Pancreas (tissue), 10 donors: ENCODE measurements at regions not wholly inside any gene's neighbourhood (a gene's known extent, or its start where the extent isn't known, plus 50 kb on each side); places are given as distances from the start of the nearest gene placed in this dataset.

Experiments used
- ATAC-seq, 4 donors: fragments of 200-7000 bp; cut with Tn5 transposase; one replicate each; pipeline versions ENCODE4 v1.8.0 to v1.9.1; 2020; ENCODE audit warnings: mild to moderate bottlenecking in 4 of 4, moderate library complexity in 4 of 4
- DNase-seq, 6 donors: peaks; one replicate each; pipeline ENCODE4 v3.0.0-alpha.2; 2020
- FAIRE-seq: peaks from 2 replicates; lab custom pipeline; 2012; peaks lifted over from hg19 to GRCh38; lab: Jason Lieb, UNC
- H3K27ac ChIP-seq, 4 donors: fragments of 200-600 bp; sonication (generic); 1 replicate in 3 of 4; 2 replicates in 1 of 4; pipeline versions ENCODE4 v1.5.0 to v1.8.0; 2020
- H3K27me3 ChIP-seq, 4 donors: fragments of 200-600 bp; one replicate each; pipeline ENCODE4 v1.8.0; 2021
- H3K36me3 ChIP-seq, 3 donors: fragments of 200-600 bp; sonication (generic) in 1 of 3; one replicate each; pipeline versions ENCODE4 v1.5.0 to v1.8.0; 2020 to 2021
- H3K4me1 ChIP-seq, 3 donors: fragments of 200-600 bp; one replicate each; pipeline ENCODE4 v1.8.0; 2021
- H3K4me3 ChIP-seq, 4 donors: fragments of 200-600 bp; sonication (generic) in 2 of 4; one replicate each; pipeline versions ENCODE4 v1.5.0 to v1.8.0; 2020 to 2021
- H3K9me3 ChIP-seq, 4 donors: fragments of 200-600 bp; one replicate each; pipeline ENCODE4 v1.8.0; 2021
- WGBS, 2 donors: extraction: QIAGEN DNeasy Blood & Tissue Kit; methylation state at CpG; one replicate each; pipeline ENCODE4 v1.1.7; 2013; 5-methylcytosine and 5-hydroxymethylcytosine counted together
- intact Hi-C, 3 donors: fragments of 100-400 bp; cut with DNase I; formaldehyde crosslinking; loops; one replicate each; pipeline versions ENCODE4 v1.11.1 to v1.14.2; 2022
- TF ChIP-seq, protein P1 (sequence below), 4 donors: fragments of 200-600 bp; sonication (generic) in 3 of 4; IDR thresholded peaks; one replicate each; pipeline versions ENCODE4 v1.5.0 to v1.8.0; 2021; ENCODE audit warnings: antibody characterized with exemption in 4 of 4
- donor health status: healthy with polysubstance abuse.
- donor health status: DM: no; HTN: no; CAD: no; lungs with moderate emphysema.
- donor health status: DM: no; HTN: no; CAD: no.
- donor health status: control.
- donor health status: control.
- donor health status: Bipolar disorder and iron deficiency.
- donor health status: DM: yes; HTN: yes; CAD: no.
- donor health status: DM: no; HTN: no; CAD: no.
- donor health status: DM: no; HTN: no; CAD: no.
- donor health status: DM: yes; HTN: yes; CAD: no.

DNA sequence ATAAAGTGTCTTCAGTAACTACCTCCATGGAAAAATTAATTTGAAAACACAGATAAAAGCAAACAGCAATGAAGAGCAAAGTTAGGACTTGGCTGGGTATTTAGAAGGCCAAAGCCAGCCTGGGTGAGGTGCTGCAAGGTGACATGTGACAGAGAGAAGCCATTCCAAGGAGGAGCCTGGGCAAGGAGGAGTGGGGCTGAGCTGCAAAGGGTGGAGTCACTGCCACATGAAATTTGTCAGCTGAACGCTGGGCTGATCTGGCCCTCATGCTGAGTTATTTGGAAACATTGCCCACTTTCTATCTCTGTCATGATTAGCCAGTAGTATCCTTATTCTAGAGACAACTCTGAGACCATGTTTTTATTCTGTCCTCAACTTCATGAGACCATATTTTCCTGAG lies 76.3 kb downstream of the PERP start:
- Histone ChIP-seq H3K9me3 (no peaks in the 10 kb centered on the region), H3K27me3 (no peaks in the 10 kb centered on the region), H3K4me1 (peaks cover 0 to 6% (median 0%) of the 10 kb centered on the region in 3 donors), H3K36me3 (no peaks in the 10 kb centered on the region), H3K27ac (no peak overlapping the region), H3K4me3 (no peak overlapping the region)
- FAIRE-seq (no peak), DNase-seq (no peak), ATAC-seq (no peak)
- intact Hi-C loops, result no loop called here
- TF ChIP-seq, protein P1, sequence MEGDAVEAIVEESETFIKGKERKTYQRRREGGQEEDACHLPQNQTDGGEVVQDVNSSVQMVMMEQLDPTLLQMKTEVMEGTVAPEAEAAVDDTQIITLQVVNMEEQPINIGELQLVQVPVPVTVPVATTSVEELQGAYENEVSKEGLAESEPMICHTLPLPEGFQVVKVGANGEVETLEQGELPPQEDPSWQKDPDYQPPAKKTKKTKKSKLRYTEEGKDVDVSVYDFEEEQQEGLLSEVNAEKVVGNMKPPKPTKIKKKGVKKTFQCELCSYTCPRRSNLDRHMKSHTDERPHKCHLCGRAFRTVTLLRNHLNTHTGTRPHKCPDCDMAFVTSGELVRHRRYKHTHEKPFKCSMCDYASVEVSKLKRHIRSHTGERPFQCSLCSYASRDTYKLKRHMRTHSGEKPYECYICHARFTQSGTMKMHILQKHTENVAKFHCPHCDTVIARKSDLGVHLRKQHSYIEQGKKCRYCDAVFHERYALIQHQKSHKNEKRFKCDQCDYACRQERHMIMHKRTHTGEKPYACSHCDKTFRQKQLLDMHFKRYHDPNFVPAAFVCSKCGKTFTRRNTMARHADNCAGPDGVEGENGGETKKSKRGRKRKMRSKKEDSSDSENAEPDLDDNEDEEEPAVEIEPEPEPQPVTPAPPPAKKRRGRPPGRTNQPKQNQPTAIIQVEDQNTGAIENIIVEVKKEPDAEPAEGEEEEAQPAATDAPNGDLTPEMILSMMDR (IDR thresholded peaks at IDR 0.05), result no peak
- 50 to 60% methylated on average over 1 of the region's 1 CpG for WGBS, 2 donors

DNA sequence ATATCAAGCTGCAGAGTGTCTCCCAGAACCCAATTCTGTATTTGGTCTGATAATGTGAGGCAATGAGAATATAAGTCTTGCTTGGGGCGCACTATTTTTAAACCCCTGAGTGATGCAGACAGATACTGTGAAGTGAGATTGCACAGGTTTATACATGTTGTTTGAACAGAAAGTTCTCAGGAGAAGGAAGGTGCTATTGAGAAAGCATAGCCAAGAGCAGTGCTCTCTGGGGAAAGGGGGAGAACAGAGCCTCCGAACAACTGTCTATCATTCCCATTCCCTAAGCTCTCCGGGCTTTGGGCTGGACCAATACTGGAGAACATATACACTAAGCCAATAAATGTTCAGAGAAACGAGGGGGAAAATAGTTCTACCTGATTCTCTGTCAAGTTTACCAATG lies 75.8 kb downstream of the PERP start:
- DNase-seq, result no peak
- H3K36me3 ChIP-seq, result no peaks in the 10 kb centered on the region
- H3K4me3 ChIP-seq, result no peak overlapping the region
- ATAC-seq, result no peak
- no peak for FAIRE-seq
- TF ChIP-seq, protein P1 (IDR thresholded peaks at IDR 0.05), result no peak
- 73 to 76% methylated on average over 4 of the region's 4 CpGs for WGBS, 2 donors
- H3K27me3 ChIP-seq, result no peaks in the 10 kb centered on the region
- peaks cover 0 to 5% (median 0%) of the 10 kb centered on the region in 3 donors for H3K4me1 ChIP-seq
- intact Hi-C loops, result no loop called here
- H3K27ac ChIP-seq, result no peak overlapping the region
- no peaks in the 10 kb centered on the region for H3K9me3 ChIP-seq

DNA sequence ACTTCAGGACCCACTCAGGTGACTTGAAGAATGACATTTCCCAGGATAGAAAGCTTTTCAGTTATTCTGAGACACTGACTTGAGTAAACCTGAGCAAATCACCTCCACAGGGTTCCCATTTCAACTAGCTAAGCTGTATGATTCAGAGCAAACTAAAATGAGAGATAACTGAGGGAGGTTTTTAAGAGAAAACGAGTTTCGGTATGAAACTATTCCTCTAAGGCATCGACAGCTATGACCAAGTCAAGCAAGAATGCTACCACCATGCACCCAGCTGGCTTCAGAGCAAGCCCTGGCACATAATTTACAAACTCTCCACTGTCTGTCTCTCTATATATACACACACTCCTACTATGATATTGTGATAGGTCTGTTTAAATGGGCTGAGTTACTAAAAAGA lies 75.4 kb downstream of the PERP start:
- no peak overlapping the region for H3K27ac ChIP-seq
- no peaks in the 10 kb centered on the region for H3K36me3 ChIP-seq
- no peaks in the 10 kb centered on the region for H3K9me3 ChIP-seq
- no peaks in the 10 kb centered on the region for H3K27me3 ChIP-seq
- FAIRE-seq (no peak), ATAC-seq (no peak), DNase-seq (no peak)
- 68 to 91% methylated on average over 3 of the region's 3 CpGs for WGBS, 2 donors
- H3K4me3 ChIP-seq, result no peak overlapping the region
- TF ChIP-seq, protein P1 (IDR thresholded peaks at IDR 0.05), result no peak
- intact Hi-C loops, result no loop called here
- peaks cover 0 to 1% (median 0%) of the 10 kb centered on the region in 3 donors for H3K4me1 ChIP-seq

DNA sequence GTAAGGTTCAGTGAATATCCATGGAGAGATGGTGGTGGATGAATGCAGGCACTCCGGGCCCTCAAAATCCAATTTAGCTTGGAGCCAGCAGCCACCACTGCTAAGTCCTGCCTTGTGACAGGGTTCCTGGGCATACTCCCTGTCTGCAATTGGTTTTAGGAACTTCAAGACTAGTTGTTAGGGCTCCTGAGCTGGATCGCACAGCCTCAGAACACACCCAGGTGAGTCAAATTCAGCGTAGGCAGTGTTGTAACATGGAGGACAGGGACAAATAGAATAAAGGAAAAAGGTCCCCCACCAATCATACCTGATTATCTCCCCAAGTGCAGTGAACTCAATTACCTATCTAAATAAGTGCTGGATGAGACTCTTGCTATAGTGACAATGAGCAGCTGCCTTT lies 74.6 kb downstream of the PERP start:
- ATAC-seq (no peak), FAIRE-seq (no peak), DNase-seq (no peak)
- no peak overlapping the region for H3K27ac ChIP-seq
- intact Hi-C loops, result no loop called here
- H3K36me3 ChIP-seq, result no peaks in the 10 kb centered on the region
- 95 to 99% methylated on average over 3 of the region's 3 CpGs for WGBS, 2 donors
- H3K27me3 ChIP-seq, result no peaks in the 10 kb centered on the region
- TF ChIP-seq, protein P1 (IDR thresholded peaks at IDR 0.05), result no peak
- no peak overlapping the region for H3K4me3 ChIP-seq
- no peaks in the 10 kb centered on the region for H3K9me3 ChIP-seq
- no peaks in the 10 kb centered on the region for H3K4me1 ChIP-seq

DNA sequence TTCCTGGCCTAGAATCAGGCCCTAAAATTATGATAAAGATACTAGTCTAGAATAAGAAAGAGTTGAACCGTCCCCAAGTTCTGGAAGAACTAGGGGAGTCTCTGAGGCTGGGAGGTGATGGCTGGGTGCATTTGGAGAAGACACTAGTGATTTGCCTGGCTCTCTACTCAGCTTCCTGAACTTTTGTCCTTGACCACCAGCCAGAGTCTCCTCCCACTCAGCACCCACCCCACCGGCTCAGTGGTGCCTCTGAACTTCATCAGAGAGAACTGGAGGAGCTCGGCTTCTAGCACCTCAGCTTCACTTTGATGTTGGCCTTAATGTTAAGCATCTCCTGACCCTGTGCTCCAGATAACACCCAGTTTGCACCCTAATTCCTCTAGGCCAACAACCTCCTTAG lies 73.0 kb downstream of the PERP start:
- WGBS, 2 donors, result 71 to 75% methylated on average over 3 of the region's 3 CpGs
- TF ChIP-seq, protein P1 (IDR thresholded peaks at IDR 0.05), result no peak
- DNase-seq (no peak), ATAC-seq (no peak), FAIRE-seq (no peak)
- Histone ChIP-seq H3K36me3 (no peaks in the 10 kb centered on the region), H3K4me3 (no peak overlapping the region), H3K4me1 (no peaks in the 10 kb centered on the region), H3K27ac (no peak overlapping the region), H3K9me3 (no peaks in the 10 kb centered on the region), H3K27me3 (no peaks in the 10 kb centered on the region)
- intact Hi-C loops, result no loop called here
